PC-3 (cell line): ENCODE measurements at regions not wholly inside any gene's neighbourhood (a gene's known extent, or its start where the extent isn't known, plus 50 kb on each side); places are given as distances from the start of the nearest gene placed in this dataset.

Source experiments
- ATAC-seq: fragments of 200-7000 bp; cut with Tn5 transposase; 2 replicates; pipeline ENCODE4 v1.9.1; 2020; ENCODE audit warnings: mild to moderate bottlenecking, moderate library complexity
- BruUV-seq: library from RNA; stranded (reverse); fragments of 400-500 nt; replicated peaks from 2 replicates; lab custom pipeline; 2021; lab: Mats Ljungman, UMichigan
- CTCF ChIA-PET: fragments of 300-600 bp; sonication (Branson Sonifier 250); formaldehyde crosslinking; loops from one replicate; lab custom pipeline; 2022; ENCODE audit warnings: antibody characterized with exemption; lab: Charles Lee
- POLR2A ChIA-PET: fragments of 300-600 bp; sonication (Branson Sonifier 250); formaldehyde crosslinking; loops from one replicate; lab custom pipeline; 2022; ENCODE audit warnings: antibody characterized with exemption; ENCODE audit not compliant: unreplicated experiment; lab: Charles Lee
- DNase-seq: peaks from one replicate; pipeline ENCODE4 v3.0.0-alpha.2; 2015
- H2AFZ ChIP-seq: fragments of 300-600 bp; sonication (generic); 2 replicates; pipeline ENCODE4 v1.6.0; 2016; ENCODE audit warnings: antibody characterized with exemption, low read length
- H3F3A ChIP-seq: fragments of 300-600 bp; sonication (generic); one replicate; pipeline ENCODE4 v1.6.0; 2017; ENCODE audit warnings: antibody characterized with exemption, low read length, control low read depth, mild to moderate bottlenecking; ENCODE audit not compliant: unreplicated experiment
- H3K27ac ChIP-seq: fragments of 300-600 bp; sonication (generic); 2 replicates; pipeline ENCODE4 v1.5.1; 2016; ENCODE audit warnings: mild to moderate bottlenecking, low read length
- H3K27me3 ChIP-seq: fragments of 300-600 bp; sonication (generic); 2 replicates; pipeline ENCODE4 v1.6.1; 2016; ENCODE audit warnings: low read length, mixed read lengths
- H3K36me3 ChIP-seq: fragments of 300-600 bp; sonication (generic); 2 replicates; pipeline ENCODE4 v1.6.1; 2016; ENCODE audit warnings: low read depth, mixed run types, low read length, mixed read lengths
- H3K4me1 ChIP-seq: fragments of 300-600 bp; sonication (generic); 2 replicates; pipeline ENCODE4 v1.5.1; 2016; ENCODE audit warnings: low read length; ENCODE audit not compliant: insufficient read depth
- H3K4me2 ChIP-seq: fragments of 300-600 bp; sonication (generic); 2 replicates; pipeline ENCODE4 v1.6.0; 2016; ENCODE audit warnings: low read length
- H3K4me3 ChIP-seq: fragments of 300-600 bp; sonication (generic); 2 replicates; pipeline ENCODE4 v1.5.1; 2016; ENCODE audit warnings: mild to moderate bottlenecking, low read length, mixed read lengths
- H3K79me2 ChIP-seq: fragments of 300-600 bp; sonication (generic); 2 replicates; pipeline ENCODE4 v1.6.1; 2017; ENCODE audit warnings: low read length, mixed read lengths
- H3K9ac ChIP-seq: fragments of 300-600 bp; sonication (generic); 2 replicates; pipeline ENCODE4 v1.6.0; 2016; ENCODE audit warnings: mild to moderate bottlenecking, low read length
- H3K9me2 ChIP-seq: fragments of 300-600 bp; sonication (generic); replicated peaks from 2 replicates; pipeline ENCODE4 v1.6.1; 2016; ENCODE audit warnings: mixed run types, low read length, mixed read lengths
- H3K9me3 ChIP-seq: fragments of 300-600 bp; sonication (generic); 2 replicates; pipeline ENCODE4 v1.6.1; 2016; ENCODE audit warnings: low read length, mixed read lengths
- H4K20me1 ChIP-seq: fragments of 300-600 bp; sonication (generic); 2 replicates; pipeline ENCODE4 v1.6.1; 2016; ENCODE audit warnings: low read length, mixed read lengths
- CTCF ChIP-seq: fragments of 300-600 bp; sonication (generic); conservative IDR thresholded peaks from 2 replicates; pipeline ENCODE4 v1.5.1; 2017; ENCODE audit warnings: antibody characterized with exemption, low read depth, mild to moderate bottlenecking, low read length
- EZH2 ChIP-seq: fragments of 300-600 bp; sonication (generic); IDR thresholded peaks from one replicate; pipeline ENCODE4 v1.6.1; 2017; ENCODE audit warnings: antibody characterized with exemption, mild to moderate bottlenecking, low read length; ENCODE audit not compliant: unreplicated experiment
- EZH2phosphoT487 ChIP-seq: fragments of 300-600 bp; sonication (generic); IDR thresholded peaks from 2 replicates; pipeline ENCODE4 v1.6.1; 2018; ENCODE audit warnings: mild to moderate bottlenecking, antibody characterized with exemption, low read length, borderline replicate concordance
- intact Hi-C: fragments of 100-400 bp; cut with micrococcal nuclease; formaldehyde crosslinking; loops from 2 replicates; pipeline ENCODE4 v1.9.0; 2023

DNA sequence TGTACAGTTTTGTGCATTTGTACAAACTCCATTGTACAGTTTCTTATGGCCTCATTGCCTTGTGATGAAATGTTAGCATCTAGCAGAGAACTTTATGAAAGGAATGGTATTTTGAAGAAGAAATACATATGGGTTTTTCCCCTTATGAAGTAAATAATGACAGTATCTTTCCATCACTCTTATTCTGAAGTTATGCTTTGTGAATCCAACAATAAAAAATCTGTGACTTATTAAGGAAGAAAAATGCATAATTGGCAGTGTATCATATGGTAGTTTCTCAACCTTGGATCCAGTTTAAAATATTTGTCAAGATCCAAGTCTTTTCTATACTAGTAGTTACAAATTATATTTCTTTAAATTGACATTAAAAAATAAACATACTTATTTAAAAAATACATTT is 859.1 kb upstream of the FLRT2 start:
- CTCF ChIA-PET = no interaction called here
- Histone ChIP-seq H3F3A (no peaks in the 10 kb centered on the region), H3K9me3 (0 out of 2 replicates have a peak, but pooled peaks cover 11% of the 10 kb centered on the region), H2AFZ (no peak overlapping the region), H3K4me3 (no peak overlapping the region), H3K27ac (no peak overlapping the region), H3K9me2 (no peaks in the 10 kb centered on the region), H3K4me2 (no peak overlapping the region), H3K36me3 (no peaks in the 10 kb centered on the region), H3K9ac (no peak overlapping the region), H3K27me3 (no peaks in the 10 kb centered on the region), H4K20me1 (no peaks in the 10 kb centered on the region), H3K4me1 (no peaks in the 10 kb centered on the region), H3K79me2 (no peaks in the 10 kb centered on the region)
- BruUV-seq = no TSS peak
- ATAC-seq = no peak
- POLR2A ChIA-PET = no interaction called here
- TF ChIP-seq EZH2phosphoT487 (no peak), CTCF (no peak), EZH2 (no peak)
- intact Hi-C loops = no loop called here
- no peak for DNase-seq

- Histone ChIP-seq H3K9me2 (no peaks in the 10 kb centered on the region), H3K27me3 (no peaks in the 10 kb centered on the region), H3K27ac (no peak overlapping the region), H2AFZ (no peak overlapping the region), H3K4me1 (no peaks in the 10 kb centered on the region), H3K4me2 (no peak overlapping the region), H3K79me2 (no peaks in the 10 kb centered on the region), H3F3A (no peaks in the 10 kb centered on the region), H3K9ac (no peak overlapping the region), H3K36me3 (no peaks in the 10 kb centered on the region), H3K4me3 (no peak overlapping the region), H4K20me1 (no peaks in the 10 kb centered on the region), H3K9me3 (0 out of 2 replicates have a peak, but pooled peaks cover 11% of the 10 kb centered on the region)
- POLR2A ChIA-PET = no interaction called here
- ATAC-seq (no peak), DNase-seq (no peak)
- TF ChIP-seq EZH2 = no peak
- TF ChIP-seq CTCF = no peak
- TF ChIP-seq EZH2phosphoT487 = no peak
- CTCF ChIA-PET = no interaction called here
- no TSS peak for BruUV-seq
- intact Hi-C loops = no loop called here
Measured at GRCh38 chr14:84671776-84672175, 858.2 kb upstream of the FLRT2 start.

GRCh38 chr14:84674636-84675035 is 855.3 kb upstream of the FLRT2 start:
- H3K4me3 ChIP-seq = no peak overlapping the region
- H3K36me3 ChIP-seq = no peaks in the 10 kb centered on the region
- H4K20me1 ChIP-seq = no peaks in the 10 kb centered on the region
- H3K9me2 ChIP-seq = no peaks in the 10 kb centered on the region
- no peak overlapping the region for H3K9ac ChIP-seq
- ATAC-seq = no peak
- H3K27ac ChIP-seq = no peak overlapping the region
- intact Hi-C loops = no loop called here
- H3K4me2 ChIP-seq = no peak overlapping the region
- no peaks in the 10 kb centered on the region for H3K27me3 ChIP-seq
- DNase-seq = no peak
- no peaks in the 10 kb centered on the region for H3K4me1 ChIP-seq
- no peaks in the 10 kb centered on the region for H3K79me2 ChIP-seq
- POLR2A ChIA-PET = no interaction called here
- no peaks in the 10 kb centered on the region for H3F3A ChIP-seq
- H3K9me3 ChIP-seq = 0 out of 2 replicates have a peak, but pooled peaks cover 9% of the 10 kb centered on the region
- CTCF ChIA-PET = no interaction called here
- TF ChIP-seq CTCF = no peak
- TF ChIP-seq EZH2phosphoT487 = no peak
- TF ChIP-seq EZH2 = no peak
- no TSS peak for BruUV-seq
- no peak overlapping the region for H2AFZ ChIP-seq
